GM23338 (cell line): ENCODE measurements at regions not wholly inside any gene's neighbourhood (a gene's known extent, or its start where the extent isn't known, plus 50 kb on each side); places are given as distances from the start of the nearest gene placed in this dataset.

ENCODE experiments used
- ATAC-seq: fragments of 200-7000 bp; cut with Tn5 transposase; 3 replicates; pipeline ENCODE4 v1.9.1; 2020
- DNase-seq: peaks from one replicate; pipeline ENCODE4 v3.0.0-alpha.2; 2015; ENCODE audit warnings: low spot score
- H2AFZ ChIP-seq: fragments of 200-600 bp; sonication (generic); 2 replicates; pipeline ENCODE4 v1.8.0; 2016; ENCODE audit warnings: antibody characterized with exemption, mild to moderate bottlenecking, moderate library complexity
- H3F3A ChIP-seq: fragments of 200-600 bp; sonication (generic); replicated peaks from 2 replicates; pipeline ENCODE4 v1.8.0; 2017; ENCODE audit warnings: antibody characterized with exemption, mixed run types, low read depth
- H3K27ac ChIP-seq: fragments of 200-600 bp; sonication (generic); 2 replicates; pipeline ENCODE4 v1.6.1; 2016; ENCODE audit warnings: low read depth
- H3K27me3 ChIP-seq: fragments of 200-600 bp; sonication (generic); 2 replicates; pipeline ENCODE4 v1.8.0; 2016; ENCODE audit warnings: mild to moderate bottlenecking, mixed run types, moderate library complexity; ENCODE audit not compliant: insufficient read depth
- H3K36me3 ChIP-seq: fragments of 200-600 bp; sonication (generic); 2 replicates; pipeline ENCODE4 v1.8.0; 2016; ENCODE audit warnings: mild to moderate bottlenecking; ENCODE audit not compliant: insufficient read depth
- H3K4me1 ChIP-seq: fragments of 200-600 bp; sonication (generic); 2 replicates; pipeline ENCODE4 v1.8.0; 2016; ENCODE audit warnings: mild to moderate bottlenecking, moderate library complexity; ENCODE audit not compliant: insufficient read depth
- H3K4me2 ChIP-seq: fragments of 200-600 bp; sonication (generic); 2 replicates; pipeline ENCODE4 v1.7.1; 2017; ENCODE audit warnings: mixed run types
- H3K4me3 ChIP-seq: fragments of 200-600 bp; sonication (generic); 2 replicates; pipeline ENCODE4 v1.6.1; 2016; ENCODE audit warnings: mixed run types
- H3K79me2 ChIP-seq: fragments of 200-600 bp; sonication (generic); replicated peaks from 2 replicates; pipeline ENCODE4 v1.8.0; 2017; ENCODE audit warnings: mild to moderate bottlenecking; ENCODE audit not compliant: insufficient read depth
- H3K9me2 ChIP-seq: fragments of 200-600 bp; sonication (generic); 2 replicates; pipeline ENCODE4 v1.8.0; 2017; ENCODE audit not compliant: insufficient read depth
- H4K20me1 ChIP-seq: fragments of 200-600 bp; sonication (generic); replicated peaks from 2 replicates; pipeline ENCODE4 v1.8.0; 2017; ENCODE audit warnings: mild to moderate bottlenecking; ENCODE audit not compliant: insufficient read depth
- H3K27ac Mint-ChIP-seq: 2 replicates; pipeline ENCODE4 v1.8.0; 2020; ENCODE audit warnings: inconsistent platforms, mild to moderate bottlenecking, moderate library complexity, mixed read lengths
- H3K27me3 Mint-ChIP-seq: 3 replicates; pipeline ENCODE4 v1.8.0; 2022; ENCODE audit warnings: low read depth, mild to moderate bottlenecking, moderate library complexity, mixed read lengths, inconsistent platforms; ENCODE audit not compliant: insufficient read depth, poor library complexity
- H3K36me3 Mint-ChIP-seq: 3 replicates; pipeline ENCODE4 v1.8.0; 2021; ENCODE audit warnings: low read depth, mild to moderate bottlenecking, inconsistent platforms, moderate library complexity, mixed read lengths
- H3K4me1 Mint-ChIP-seq: 3 replicates; pipeline ENCODE4 v1.8.0; 2020; ENCODE audit warnings: mild to moderate bottlenecking, inconsistent platforms, mixed read lengths
- H3K4me3 Mint-ChIP-seq: 3 replicates; pipeline ENCODE4 v1.8.0; 2021; ENCODE audit warnings: moderate library complexity, mild to moderate bottlenecking, inconsistent platforms, mixed read lengths
- H3K9me3 Mint-ChIP-seq: 3 replicates; pipeline ENCODE4 v1.8.0; 2020; ENCODE audit warnings: moderate library complexity, mild to moderate bottlenecking, inconsistent platforms, mixed read lengths
- CTCF ChIP-seq, 2 experiments: fragments of 200-600 bp in 1 of 2; sonication (generic) in 1 of 2; conservative IDR thresholded peaks; 2 replicates each; pipeline versions ENCODE4 v1.5.1 to v1.6.1; 2016 to 2017; ENCODE audit warnings: antibody characterized with exemption in 2 of 2, low read depth in 2 of 2, mild to moderate bottlenecking in 2 of 2, moderate library complexity in 1 of 2
- EZH2 ChIP-seq: fragments of 200-600 bp; sonication (generic); IDR thresholded peaks from one replicate; pipeline ENCODE4 v1.8.0; 2017; ENCODE audit warnings: antibody characterized with exemption, mild to moderate bottlenecking, low read depth; ENCODE audit not compliant: unreplicated experiment
- EZH2phosphoT487 ChIP-seq: fragments of 200-600 bp; sonication (generic); IDR thresholded peaks from one replicate; pipeline ENCODE4 v1.8.1; 2018; ENCODE audit warnings: antibody characterized with exemption; ENCODE audit not compliant: unreplicated experiment
- STAT1 ChIP-seq: IDR thresholded peaks from one replicate; pipeline ENCODE4 v1.6.1; 2016; ENCODE audit warnings: antibody characterized with exemption; ENCODE audit not compliant: unreplicated experiment
- ZNF114 ChIP-seq: fragments of 250-450 bp; sonication (Bioruptor Pico); IDR thresholded peaks from 2 replicates; pipeline ENCODE4 v1.5.0; 2020; ENCODE audit warnings: mild to moderate bottlenecking, moderate library complexity
- ZNF462 ChIP-seq: fragments of 250-450 bp; sonication (Bioruptor Pico); IDR thresholded peaks from 2 replicates; pipeline ENCODE4 v1.5.0; 2020; ENCODE audit warnings: mild to moderate bottlenecking, moderate library complexity

- Histone ChIP-seq H3F3A (no peaks in the 10 kb centered on the region), H3K4me2 (no peak overlapping the region), H2AFZ (no peak overlapping the region), H3K4me1 (peaks cover 6% of the 10 kb centered on the region; the same call in 1 of the 2 replicates), H3K9me2 (no peaks in the 10 kb centered on the region), H3K79me2 (no peaks in the 10 kb centered on the region), H3K36me3 (no peaks in the 10 kb centered on the region; the same call in 1 of the 2 replicates), H3K27me3 (no peaks in the 10 kb centered on the region), H4K20me1 (no peaks in the 10 kb centered on the region), H3K4me3 (no peak overlapping the region), H3K27ac (no peak overlapping the region)
- Mint-ChIP-seq H3K36me3 (no peaks in the 10 kb centered on the region; the same call in 2 of the 3 replicates), H3K4me1 (peaks cover 20% of the 10 kb centered on the region), H3K27ac (no peak overlapping the region), H3K9me3 (no peaks in the 10 kb centered on the region), H3K27me3 (peaks cover 12% of the 10 kb centered on the region), H3K4me3 (no peak overlapping the region)
- ATAC-seq (no peak), DNase-seq (no peak)
- TF ChIP-seq CTCF (conservative IDR thresholded peaks at IDR 0.05; ENCODE audit: low read depth in 2 of 2) (no peak), EZH2phosphoT487 (no peak), ZNF114 (CRISPR knock-in tag) (no peak), EZH2 (no peak), ZNF462 (CRISPR knock-in tag) (no peak), STAT1 (no peak)
Measured at GRCh38 chr15:62809968-62810260, 232.6 kb upstream of the TPM1 start.
